ENCODE measurements at regions not wholly inside any gene's neighbourhood (a gene's known extent, or its start where the extent isn't known, plus 50 kb on each side); places are given as distances from the start of the nearest gene placed in this dataset.

- TF ChIP-seq ZNF274 (IDR thresholded peaks at IDR 0.05; ENCODE audit: low read depth, low read length): no peak
- no peak for TF ChIP-seq SUZ12 (IDR thresholded peaks at IDR 0.05; ENCODE audit: extremely low read depth, insufficient read depth, insufficient read length)
- TF ChIP-seq YY1 (IDR thresholded peaks at IDR 0.05; ENCODE audit: insufficient read depth, insufficient read length): no peak
Measured at GRCh38 chr3:26452363-26452762, 170.2 kb upstream of the LRRC3B start.

All from NT2/D1 (cell line).